ENCODE measurements at regions not wholly inside any gene's neighbourhood (a gene's known extent, or its start where the extent isn't known, plus 50 kb on each side); places are given as distances from the start of the nearest gene placed in this dataset.

DNA sequence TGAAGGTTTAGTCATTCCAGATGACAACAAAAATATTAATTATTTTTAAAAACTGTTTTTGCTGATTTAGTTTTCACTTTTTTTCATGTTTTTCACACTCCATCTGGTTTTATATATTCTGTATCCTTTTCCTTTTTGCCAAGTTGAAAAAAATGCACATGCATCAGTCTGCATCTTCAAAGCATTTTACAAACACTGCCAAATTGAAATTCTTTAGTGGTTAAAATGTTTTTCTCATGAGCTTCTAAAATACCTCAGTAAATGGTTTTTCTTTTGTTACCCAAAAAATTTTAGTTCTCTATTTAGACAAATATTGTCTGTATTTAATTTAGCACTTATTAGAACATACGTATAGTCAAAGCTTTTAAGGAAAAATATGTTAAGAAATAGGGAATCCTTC is 386.9 kb upstream of the HSF2 start (continued):
- TF ChIP-seq ZNF687 (IDR thresholded peaks at IDR 0.05), result no peak
- no peak for TF ChIP-seq ZSCAN29 (IDR thresholded peaks at IDR 0.05)
- no peak for TF ChIP-seq SMAD5 (IDR thresholded peaks at IDR 0.05; ENCODE audit: low read depth)
- no peak for TF ChIP-seq GATAD2B (conservative IDR thresholded peaks at IDR 0.05; ENCODE audit: low read depth)
- no peak for TF ChIP-seq PML (IDR thresholded peaks at IDR 0.05; ENCODE audit: low read length)
- TF ChIP-seq, protein P1, sequence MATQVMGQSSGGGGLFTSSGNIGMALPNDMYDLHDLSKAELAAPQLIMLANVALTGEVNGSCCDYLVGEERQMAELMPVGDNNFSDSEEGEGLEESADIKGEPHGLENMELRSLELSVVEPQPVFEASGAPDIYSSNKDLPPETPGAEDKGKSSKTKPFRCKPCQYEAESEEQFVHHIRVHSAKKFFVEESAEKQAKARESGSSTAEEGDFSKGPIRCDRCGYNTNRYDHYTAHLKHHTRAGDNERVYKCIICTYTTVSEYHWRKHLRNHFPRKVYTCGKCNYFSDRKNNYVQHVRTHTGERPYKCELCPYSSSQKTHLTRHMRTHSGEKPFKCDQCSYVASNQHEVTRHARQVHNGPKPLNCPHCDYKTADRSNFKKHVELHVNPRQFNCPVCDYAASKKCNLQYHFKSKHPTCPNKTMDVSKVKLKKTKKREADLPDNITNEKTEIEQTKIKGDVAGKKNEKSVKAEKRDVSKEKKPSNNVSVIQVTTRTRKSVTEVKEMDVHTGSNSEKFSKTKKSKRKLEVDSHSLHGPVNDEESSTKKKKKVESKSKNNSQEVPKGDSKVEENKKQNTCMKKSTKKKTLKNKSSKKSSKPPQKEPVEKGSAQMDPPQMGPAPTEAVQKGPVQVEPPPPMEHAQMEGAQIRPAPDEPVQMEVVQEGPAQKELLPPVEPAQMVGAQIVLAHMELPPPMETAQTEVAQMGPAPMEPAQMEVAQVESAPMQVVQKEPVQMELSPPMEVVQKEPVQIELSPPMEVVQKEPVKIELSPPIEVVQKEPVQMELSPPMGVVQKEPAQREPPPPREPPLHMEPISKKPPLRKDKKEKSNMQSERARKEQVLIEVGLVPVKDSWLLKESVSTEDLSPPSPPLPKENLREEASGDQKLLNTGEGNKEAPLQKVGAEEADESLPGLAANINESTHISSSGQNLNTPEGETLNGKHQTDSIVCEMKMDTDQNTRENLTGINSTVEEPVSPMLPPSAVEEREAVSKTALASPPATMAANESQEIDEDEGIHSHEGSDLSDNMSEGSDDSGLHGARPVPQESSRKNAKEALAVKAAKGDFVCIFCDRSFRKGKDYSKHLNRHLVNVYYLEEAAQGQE (IDR thresholded peaks at IDR 0.05; ENCODE audit: low read depth, low read length), result no peak

- no TSS peak for BruUV-seq (replicated peaks)
- ChIA-PET RAD21 (ENCODE audit: unreplicated experiment) (no interaction called here), POLR2A (no interaction called here), CTCF (no interaction called here), SMC1A (ENCODE audit: uncharacterized antibody, unreplicated experiment) (no interaction called here)
- Histone ChIP-seq H3K9ac (ENCODE audit: control insufficient read depth, insufficient read depth, low read length) (no peak overlapping the region), H3K27ac (ENCODE audit: control insufficient read depth, insufficient read depth) (no peak overlapping the region), H3K79me2 (ENCODE audit: control insufficient read depth, insufficient read depth, low read length) (no peaks in the 10 kb centered on the region), H2AFZ (ENCODE audit: control insufficient read depth, low read depth, low read length) (no peak overlapping the region), H3K27me3 (replicated peaks in 1 of 2; ENCODE audit: control insufficient read depth in 2 of 2, insufficient read depth in 2 of 2, low read length in 1 of 2) (no peaks in the 10 kb centered on the region), H3K4me1 (ENCODE audit: control insufficient read depth, insufficient read depth, low read length) (no peaks in the 10 kb centered on the region), H3K36me3 (ENCODE audit: control insufficient read depth in 2 of 2, insufficient read depth in 2 of 2, low read length in 1 of 2) (no peaks in the 10 kb centered on the region), H3K9me3 (replicated peaks; ENCODE audit: control insufficient read depth, insufficient read depth, low read length) (no peaks in the 10 kb centered on the region), H3K4me2 (ENCODE audit: control insufficient read depth, insufficient read depth) (no peak overlapping the region), H4K20me1 (ENCODE audit: control insufficient read depth, insufficient read depth) (no peaks in the 10 kb centered on the region), H3K4me3 (no peak overlapping the region)
- intact Hi-C loops (cut with micrococcal nuclease; ENCODE audit: unreplicated experiment) (no loop called here), in situ Hi-C loops (cut with MboI) (no loop called here)
- no peak for TF ChIP-seq CHD4 (IDR thresholded peaks at IDR 0.05)
- TF ChIP-seq IRF4 (IDR thresholded peaks at IDR 0.05; ENCODE audit: low read depth, low read length), result no peak
- TF ChIP-seq FOXK2 (IDR thresholded peaks at IDR 0.05), result no peak
- TF ChIP-seq IRF3 (IDR thresholded peaks at IDR 0.05), result no peak
- no peak for TF ChIP-seq NBN (IDR thresholded peaks at IDR 0.05)
- no peak for TF ChIP-seq ELK1 (IDR thresholded peaks at IDR 0.05; ENCODE audit: low read depth, low read length)
- no peak for TF ChIP-seq SIX5 (IDR thresholded peaks at IDR 0.05; ENCODE audit: low read depth, low read length, severe bottlenecking)
- TF ChIP-seq, protein P2, sequence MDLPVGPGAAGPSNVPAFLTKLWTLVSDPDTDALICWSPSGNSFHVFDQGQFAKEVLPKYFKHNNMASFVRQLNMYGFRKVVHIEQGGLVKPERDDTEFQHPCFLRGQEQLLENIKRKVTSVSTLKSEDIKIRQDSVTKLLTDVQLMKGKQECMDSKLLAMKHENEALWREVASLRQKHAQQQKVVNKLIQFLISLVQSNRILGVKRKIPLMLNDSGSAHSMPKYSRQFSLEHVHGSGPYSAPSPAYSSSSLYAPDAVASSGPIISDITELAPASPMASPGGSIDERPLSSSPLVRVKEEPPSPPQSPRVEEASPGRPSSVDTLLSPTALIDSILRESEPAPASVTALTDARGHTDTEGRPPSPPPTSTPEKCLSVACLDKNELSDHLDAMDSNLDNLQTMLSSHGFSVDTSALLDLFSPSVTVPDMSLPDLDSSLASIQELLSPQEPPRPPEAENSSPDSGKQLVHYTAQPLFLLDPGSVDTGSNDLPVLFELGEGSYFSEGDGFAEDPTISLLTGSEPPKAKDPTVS (IDR thresholded peaks at IDR 0.05; ENCODE audit: low read depth, low read length), result no peak
- FAIRE-seq (no peak), DNase-seq (ENCODE audit: low read depth, low spot score) (no peak), ATAC-seq (no peak)
- whole genome bisulfite sequencing (ENCODE audit: insufficient coverage, insufficient replicate concordance, low lambda C conversion rate, missing lambda C conversion rate), result 52% methylated on average over 3 of the region's 3 CpGs
Measured at GRCh38 chr6:122014961-122015360, 384.5 kb upstream of the HSF2 start.

All from GM12878 (cell line).